ENCODE measurements at regions not wholly inside any gene's neighbourhood (a gene's known extent, or its start where the extent isn't known, plus 50 kb on each side); places are given as distances from the start of the nearest gene placed in this dataset.

DNA sequence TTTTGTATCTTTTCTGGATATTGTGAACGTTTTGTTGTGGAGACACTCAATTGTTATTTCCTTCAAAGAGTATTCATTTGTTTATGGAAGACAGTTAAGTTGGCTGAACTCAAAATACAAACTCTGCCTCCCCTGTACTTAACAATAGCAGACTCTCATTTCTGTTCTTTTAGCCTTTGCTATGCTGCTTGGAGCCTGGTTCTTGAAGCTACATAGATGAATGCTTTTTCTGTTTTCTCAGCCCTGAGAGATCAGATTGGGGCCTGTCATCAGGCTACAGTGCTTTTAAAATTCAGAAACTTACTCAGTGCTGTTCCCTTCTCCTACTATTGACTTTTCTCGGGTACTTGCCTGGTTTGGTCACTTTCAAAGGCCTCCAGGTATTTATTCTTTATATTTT, 215.7 kb upstream of the LYPLAL1 start:
- H3K36me3 Mint-ChIP-seq (ENCODE audit: unreplicated experiment), result no peaks in the 10 kb centered on the region
- H3K9me3 Mint-ChIP-seq (ENCODE audit: unreplicated experiment), result no peaks in the 10 kb centered on the region
- H3K4me3 Mint-ChIP-seq (ENCODE audit: unreplicated experiment), result no peak overlapping the region
- TF ChIP-seq CTCF (IDR thresholded peaks at IDR 0.05), result no peak
- no peak for DNase-seq (ENCODE audit: extremely low spot score, unreplicated experiment)
- peaks cover 10% of the 10 kb centered on the region for H3K4me1 Mint-ChIP-seq (ENCODE audit: unreplicated experiment)
- H3K27me3 Mint-ChIP-seq (ENCODE audit: unreplicated experiment), result no peaks in the 10 kb centered on the region
- H3K27ac Mint-ChIP-seq (ENCODE audit: unreplicated experiment), result no peak overlapping the region

DNA sequence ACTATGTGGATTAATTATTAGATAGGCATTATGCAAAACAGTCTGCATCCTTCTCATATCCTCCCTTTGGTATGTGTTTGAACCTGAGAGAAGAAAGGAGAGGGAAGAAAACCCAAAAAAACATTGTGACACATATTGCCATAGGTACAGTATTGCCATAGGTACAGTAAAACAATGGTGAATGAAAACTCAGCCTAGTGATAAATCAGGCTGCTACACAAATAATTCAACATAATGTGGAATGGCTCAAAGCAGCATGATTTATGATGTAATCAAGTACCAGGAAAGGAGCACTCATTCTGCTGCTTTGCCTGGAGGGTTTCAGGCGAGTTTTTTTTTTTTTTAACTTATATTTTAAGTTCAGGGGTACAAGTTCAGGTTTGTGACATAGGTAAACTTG, 213.9 kb upstream of the LYPLAL1 start:
- Mint-ChIP-seq H3K27ac (ENCODE audit: unreplicated experiment) (no peak overlapping the region), H3K9me3 (ENCODE audit: unreplicated experiment) (no peaks in the 10 kb centered on the region), H3K27me3 (ENCODE audit: unreplicated experiment) (no peaks in the 10 kb centered on the region), H3K4me1 (ENCODE audit: unreplicated experiment) (peaks cover 6% of the 10 kb centered on the region), H3K4me3 (ENCODE audit: unreplicated experiment) (no peak overlapping the region), H3K36me3 (ENCODE audit: unreplicated experiment) (no peaks in the 10 kb centered on the region)
- DNase-seq (ENCODE audit: extremely low spot score, unreplicated experiment), result no peak
- no peak for TF ChIP-seq CTCF (IDR thresholded peaks at IDR 0.05)

GRCh38 chr1:218964471-218965185, 209.1 kb upstream of the LYPLAL1 start:
- H3K36me3 Mint-ChIP-seq (ENCODE audit: unreplicated experiment), result peaks cover 1% of the 10 kb centered on the region
- H3K4me3 Mint-ChIP-seq (ENCODE audit: unreplicated experiment), result no peak overlapping the region
- peaks cover 4% of the 10 kb centered on the region for H3K9me3 Mint-ChIP-seq (ENCODE audit: unreplicated experiment)
- H3K27ac Mint-ChIP-seq (ENCODE audit: unreplicated experiment), result no peak overlapping the region
- no peak for TF ChIP-seq CTCF (IDR thresholded peaks at IDR 0.05)
- H3K27me3 Mint-ChIP-seq (ENCODE audit: unreplicated experiment), result no peaks in the 10 kb centered on the region
- DNase-seq (ENCODE audit: extremely low spot score, unreplicated experiment), result no peak
- peaks cover 21% of the 10 kb centered on the region for H3K4me1 Mint-ChIP-seq (ENCODE audit: unreplicated experiment)

DNA sequence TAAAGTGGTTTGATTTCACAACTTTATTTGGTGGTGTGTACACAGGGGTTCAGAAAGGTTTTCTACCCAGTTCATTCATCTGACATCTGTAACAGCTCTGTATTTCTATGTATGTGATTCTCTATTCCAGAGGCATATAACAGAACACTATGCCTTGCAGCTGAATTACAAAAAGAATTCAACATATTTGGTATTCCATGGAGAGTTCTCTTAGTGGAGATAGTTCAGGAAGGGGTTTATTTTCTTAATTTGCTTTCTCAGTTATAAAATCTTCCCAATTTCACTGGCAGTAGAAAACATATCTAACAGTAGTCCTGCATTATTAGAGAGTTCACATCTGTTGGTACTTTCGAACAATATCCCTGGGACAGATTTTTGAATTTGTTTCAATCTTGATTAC, 207.9 kb upstream of the LYPLAL1 start:
- H3K27me3 Mint-ChIP-seq (ENCODE audit: unreplicated experiment), result no peaks in the 10 kb centered on the region
- no peak overlapping the region for H3K4me3 Mint-ChIP-seq (ENCODE audit: unreplicated experiment)
- TF ChIP-seq CTCF (IDR thresholded peaks at IDR 0.05), result no peak

DNA sequence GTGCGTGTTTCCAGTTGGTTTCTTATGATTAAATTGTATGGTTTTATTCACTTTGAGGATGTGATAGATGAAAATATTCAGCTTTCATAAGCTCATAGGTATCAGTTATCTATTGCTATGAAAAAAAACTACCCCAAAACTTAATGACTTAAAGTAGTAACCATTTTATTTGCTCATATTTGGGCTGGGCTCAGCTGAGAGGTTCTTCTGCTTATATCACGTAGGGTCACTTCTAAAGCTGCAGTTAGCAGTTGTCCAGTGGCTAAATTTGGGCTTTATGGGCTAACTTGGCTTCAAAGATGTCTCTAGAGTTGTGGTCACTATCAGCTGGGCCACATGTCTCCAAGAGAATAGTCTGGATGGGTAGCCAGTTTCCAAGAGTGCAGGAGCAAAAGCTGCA, 206.4 kb upstream of the LYPLAL1 start:
- H3K36me3 Mint-ChIP-seq (ENCODE audit: unreplicated experiment), result peaks cover 1% of the 10 kb centered on the region
- no peak overlapping the region for H3K4me3 Mint-ChIP-seq (ENCODE audit: unreplicated experiment)
- peaks cover 25% of the 10 kb centered on the region for H3K4me1 Mint-ChIP-seq (ENCODE audit: unreplicated experiment)
- TF ChIP-seq CTCF (IDR thresholded peaks at IDR 0.05), result no peak
- DNase-seq (ENCODE audit: extremely low spot score, unreplicated experiment), result no peak
- no peaks in the 10 kb centered on the region for H3K27me3 Mint-ChIP-seq (ENCODE audit: unreplicated experiment)
- no peak overlapping the region for H3K27ac Mint-ChIP-seq (ENCODE audit: unreplicated experiment)
- peaks cover 4% of the 10 kb centered on the region for H3K9me3 Mint-ChIP-seq (ENCODE audit: unreplicated experiment)

More for the DNA sequence above, 207.9 kb upstream of the LYPLAL1 start:
- peaks cover 25% of the 10 kb centered on the region for H3K4me1 Mint-ChIP-seq (ENCODE audit: unreplicated experiment)
- peaks cover 1% of the 10 kb centered on the region for H3K36me3 Mint-ChIP-seq (ENCODE audit: unreplicated experiment)
- H3K9me3 Mint-ChIP-seq (ENCODE audit: unreplicated experiment), result peaks cover 4% of the 10 kb centered on the region
- no peak for DNase-seq (ENCODE audit: extremely low spot score, unreplicated experiment)
- no peak overlapping the region for H3K27ac Mint-ChIP-seq (ENCODE audit: unreplicated experiment)

Measured in osteocyte (in vitro differentiated cells).